ENCODE measurements at regions not wholly inside any gene's neighbourhood (a gene's known extent, or its start where the extent isn't known, plus 50 kb on each side); places are given as distances from the start of the nearest gene placed in this dataset.

DNA sequence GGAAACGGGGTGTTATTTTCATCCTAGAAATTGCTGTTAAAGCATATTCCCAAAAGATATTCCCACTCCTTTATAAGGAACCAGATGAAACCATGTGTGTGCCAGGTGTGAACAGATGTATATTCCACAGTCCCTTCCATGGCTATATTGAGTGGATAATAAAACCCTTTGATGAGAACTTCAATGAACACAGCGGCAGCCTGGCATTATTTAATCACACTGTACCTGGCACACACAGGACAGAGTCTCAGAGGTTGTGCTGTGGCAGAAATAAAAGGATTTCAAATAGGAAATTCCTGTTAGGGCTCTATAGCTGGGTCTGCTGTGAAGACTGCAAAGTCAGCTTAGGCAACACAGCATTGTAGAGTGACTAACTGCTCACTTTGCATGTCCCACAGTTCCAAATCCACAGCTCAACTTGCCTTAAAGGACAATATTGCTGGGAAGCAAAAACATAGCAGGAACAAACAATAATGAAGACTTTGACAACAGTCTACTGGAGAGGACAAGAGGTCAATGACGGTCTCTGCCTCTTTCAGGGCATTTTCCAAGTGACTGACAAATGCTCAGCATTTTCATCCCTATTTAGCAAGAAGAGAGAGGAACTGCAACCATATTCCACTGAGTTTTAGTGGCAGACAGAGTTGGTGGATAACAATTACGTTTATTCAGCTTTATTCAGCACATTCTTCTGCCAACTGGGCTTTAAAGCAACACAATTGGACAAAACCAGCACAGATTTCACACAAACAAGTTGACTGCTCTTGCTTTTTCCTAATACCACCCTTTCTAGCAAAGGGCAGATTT lies 255.7 kb upstream of the RGMB start:
- TF ChIP-seq, protein P1, sequence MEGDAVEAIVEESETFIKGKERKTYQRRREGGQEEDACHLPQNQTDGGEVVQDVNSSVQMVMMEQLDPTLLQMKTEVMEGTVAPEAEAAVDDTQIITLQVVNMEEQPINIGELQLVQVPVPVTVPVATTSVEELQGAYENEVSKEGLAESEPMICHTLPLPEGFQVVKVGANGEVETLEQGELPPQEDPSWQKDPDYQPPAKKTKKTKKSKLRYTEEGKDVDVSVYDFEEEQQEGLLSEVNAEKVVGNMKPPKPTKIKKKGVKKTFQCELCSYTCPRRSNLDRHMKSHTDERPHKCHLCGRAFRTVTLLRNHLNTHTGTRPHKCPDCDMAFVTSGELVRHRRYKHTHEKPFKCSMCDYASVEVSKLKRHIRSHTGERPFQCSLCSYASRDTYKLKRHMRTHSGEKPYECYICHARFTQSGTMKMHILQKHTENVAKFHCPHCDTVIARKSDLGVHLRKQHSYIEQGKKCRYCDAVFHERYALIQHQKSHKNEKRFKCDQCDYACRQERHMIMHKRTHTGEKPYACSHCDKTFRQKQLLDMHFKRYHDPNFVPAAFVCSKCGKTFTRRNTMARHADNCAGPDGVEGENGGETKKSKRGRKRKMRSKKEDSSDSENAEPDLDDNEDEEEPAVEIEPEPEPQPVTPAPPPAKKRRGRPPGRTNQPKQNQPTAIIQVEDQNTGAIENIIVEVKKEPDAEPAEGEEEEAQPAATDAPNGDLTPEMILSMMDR (conservative IDR thresholded peaks at IDR 0.05; ENCODE audit: low read depth, low read length), result no peak
- TF ChIP-seq EZH2 (IDR thresholded peaks at IDR 0.05; ENCODE audit: borderline replicate concordance, low read depth, low read length, poor library complexity, severe bottlenecking), result no peak
